ENCODE measurements at regions not wholly inside any gene's neighbourhood (a gene's known extent, or its start where the extent isn't known, plus 50 kb on each side); places are given as distances from the start of the nearest gene placed in this dataset.

GRCh38 chr14:49969961-49970360, 77.1 kb downstream of the ARF6 start:
- Histone ChIP-seq H3K4me1 (ENCODE audit: insufficient read depth) (peaks cover 21% of the 10 kb centered on the region), H3K4me3 (no peak overlapping the region), H2AFZ (peak overlapping the region; percentile 95; the same call in 1 of the 2 replicates), H3K9me2 (ENCODE audit: insufficient read depth) (no peaks in the 10 kb centered on the region), H3K36me3 (ENCODE audit: insufficient read depth) (no peaks in the 10 kb centered on the region), H3F3A (replicated peaks; ENCODE audit: low read depth) (no peaks in the 10 kb centered on the region), H3K27ac (ENCODE audit: low read depth) (no peak overlapping the region), H3K27me3 (ENCODE audit: insufficient read depth) (no peaks in the 10 kb centered on the region), H3K4me2 (no peak overlapping the region), H3K79me2 (replicated peaks; ENCODE audit: insufficient read depth) (no peaks in the 10 kb centered on the region), H4K20me1 (replicated peaks; ENCODE audit: insufficient read depth) (no peaks in the 10 kb centered on the region)
- DNase-seq (ENCODE audit: low spot score) = no peak
- Mint-ChIP-seq H3K27ac (no peak overlapping the region), H3K27me3 (ENCODE audit: insufficient read depth, low read depth, poor library complexity) (peaks cover 4% of the 10 kb centered on the region), H3K4me1 (peaks cover 29% of the 10 kb centered on the region), H3K4me3 (no peak overlapping the region), H3K9me3 (no peaks in the 10 kb centered on the region), H3K36me3 (ENCODE audit: low read depth) (no peaks in the 10 kb centered on the region)
- ATAC-seq = no peak
- TF ChIP-seq POLR2AphosphoS5 (IDR thresholded peaks at IDR 0.05; ENCODE audit: low read depth) (no peak), CTCF (conservative IDR thresholded peaks at IDR 0.05; ENCODE audit: low read depth in 2 of 2) (no peak), ETS1 (IDR thresholded peaks at IDR 0.05) (no peak), STAT1 (IDR thresholded peaks at IDR 0.05; ENCODE audit: unreplicated experiment) (no peak), CREB1 (CRISPR knock-in tag; IDR thresholded peaks at IDR 0.05; ENCODE audit: low read depth) (no peak), ZNF114 (CRISPR knock-in tag; IDR thresholded peaks at IDR 0.05) (no peak), NANOG (IDR thresholded peaks at IDR 0.05; ENCODE audit: borderline replicate concordance) (no peak), REST (IDR thresholded peaks at IDR 0.05; ENCODE audit: unreplicated experiment) (no peak), EZH2phosphoT487 (IDR thresholded peaks at IDR 0.05; ENCODE audit: unreplicated experiment) (no peak), ZNF462 (CRISPR knock-in tag; IDR thresholded peaks at IDR 0.05) (no peak)

Data from GM23338 (cell line).